ENCODE measurements at regions not wholly inside any gene's neighbourhood (a gene's known extent, or its start where the extent isn't known, plus 50 kb on each side); places are given as distances from the start of the nearest gene placed in this dataset.

DNA sequence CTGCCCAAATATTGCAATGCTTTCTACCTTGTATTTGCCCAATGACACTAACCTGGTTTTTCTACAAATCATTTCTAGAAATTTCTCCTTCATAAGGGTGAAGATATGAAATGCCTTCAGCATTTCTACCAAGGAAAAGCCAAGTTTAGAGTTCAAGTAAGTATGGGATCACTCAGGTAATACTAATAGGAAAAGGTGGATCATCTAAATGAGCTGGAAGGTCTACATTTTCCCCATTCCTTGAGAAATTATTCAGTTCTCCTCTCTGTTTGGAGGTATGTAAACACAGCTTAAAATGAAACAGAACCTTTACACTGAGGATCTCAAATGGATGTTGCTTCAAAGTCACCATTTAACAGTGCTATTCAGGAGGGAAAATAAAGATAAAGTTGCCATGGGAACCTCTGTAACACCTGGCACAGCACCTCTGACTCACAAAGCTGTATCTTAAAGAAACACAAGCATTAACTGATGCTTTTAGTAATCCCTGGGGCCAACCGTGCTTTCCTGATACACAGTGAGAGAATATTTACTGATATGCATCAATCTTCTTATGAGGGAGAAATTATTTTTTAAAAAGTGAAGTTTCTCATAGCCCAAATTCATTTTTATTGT lies 161.3 kb downstream of the DRD1 start:
- DNase-seq: no peak

DNA sequence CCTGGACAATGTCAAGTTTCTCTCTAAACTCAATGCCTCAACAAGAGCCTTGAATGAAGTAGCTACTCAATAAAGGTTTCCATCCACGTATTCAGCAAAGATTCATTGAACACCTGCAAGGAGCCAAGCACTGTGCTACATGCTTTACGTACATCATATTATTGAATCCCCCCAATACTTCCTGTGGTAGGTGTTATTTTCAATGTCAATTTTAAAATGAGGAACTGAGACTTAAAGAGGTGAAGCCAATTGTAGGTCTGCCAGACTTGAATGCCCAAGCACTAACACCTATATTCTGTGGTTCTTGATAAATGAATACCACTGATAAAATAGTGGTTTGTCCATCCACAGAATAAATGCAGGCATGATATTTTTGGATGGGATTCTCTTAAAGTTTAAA lies 162.3 kb downstream of the DRD1 start:
- no peak for DNase-seq

DNA sequence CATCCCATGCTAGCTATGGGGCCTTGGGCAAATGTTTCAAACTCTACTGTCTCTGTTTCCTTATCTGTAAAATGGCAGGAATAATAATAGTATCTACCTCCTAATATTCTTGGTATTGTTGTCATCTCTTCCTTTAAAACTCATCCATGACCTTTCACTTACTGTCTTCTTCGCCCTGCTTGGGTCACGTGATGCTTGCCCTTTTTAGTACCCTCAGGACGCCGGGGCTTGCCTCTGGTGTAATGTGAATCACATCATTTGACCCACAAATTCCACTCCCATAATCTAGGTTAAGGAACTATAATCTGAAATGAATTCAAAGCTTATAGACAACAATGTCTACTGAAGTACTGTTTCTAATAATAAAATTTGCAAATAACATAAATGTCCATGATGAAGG lies 162.7 kb downstream of the DRD1 start:
- DNase-seq: no peak

DNA sequence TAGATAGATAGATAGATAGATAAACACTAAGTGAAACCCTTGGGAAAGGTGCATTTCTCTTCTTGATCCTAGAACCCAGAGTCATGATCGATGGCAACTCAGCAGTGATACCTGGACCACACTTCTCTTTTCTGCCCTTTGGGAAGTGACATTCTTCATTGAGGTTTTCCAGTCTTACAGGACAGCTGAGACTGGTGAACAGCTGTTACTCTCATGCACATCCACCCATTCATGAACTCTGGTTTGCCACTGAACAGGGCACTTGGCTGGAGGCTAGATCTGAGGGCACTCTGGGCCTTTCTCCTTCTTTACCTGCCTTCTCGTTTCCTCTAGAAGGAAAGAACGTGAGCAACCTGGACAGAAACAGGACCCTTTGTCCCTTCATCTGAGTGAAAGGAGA lies 164.5 kb downstream of the DRD1 start:
- no peak for DNase-seq

DNA sequence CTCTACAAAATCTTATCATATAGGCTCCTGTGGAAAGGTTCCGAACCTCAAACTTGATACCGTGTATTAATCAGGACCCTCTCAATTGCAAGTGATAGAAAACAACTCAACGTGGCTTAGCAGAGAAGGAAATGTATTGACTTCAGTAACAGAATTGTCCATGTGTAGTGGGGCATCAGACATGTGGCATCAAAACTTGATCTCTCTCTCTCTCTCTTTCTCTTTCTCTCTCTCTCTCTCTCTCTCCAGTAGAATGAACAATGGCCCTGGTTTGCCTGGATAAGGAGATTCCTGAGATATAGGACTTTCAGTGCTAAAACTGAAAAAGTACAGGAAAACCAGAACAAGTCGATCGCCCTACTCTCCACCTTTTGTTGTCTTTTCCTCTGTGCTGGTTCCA lies 168.2 kb downstream of the DRD1 start:
- no peak for DNase-seq

- DNase-seq: no peak
Measured at GRCh38 chr5:175275097-175275496, 168.9 kb downstream of the DRD1 start.

DNA sequence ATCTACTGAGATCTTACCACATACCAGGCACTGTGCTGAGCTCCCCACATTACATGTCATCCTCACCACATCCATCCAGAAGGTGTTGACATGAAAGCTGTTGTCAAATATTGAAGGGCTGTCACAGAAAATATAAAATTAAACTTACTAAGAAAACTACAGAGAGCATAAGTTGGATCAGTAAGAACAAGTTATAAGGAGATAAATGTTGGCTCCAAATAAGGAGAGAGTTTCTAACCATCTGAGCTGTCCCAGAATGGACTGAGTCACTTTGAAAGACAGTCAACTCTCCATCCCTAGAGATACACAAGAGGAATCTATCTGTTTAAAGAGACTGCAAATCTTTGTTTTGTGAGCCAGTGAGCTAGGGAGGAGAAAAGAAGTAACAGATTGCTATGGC lies 169.8 kb downstream of the DRD1 start:
- no peak for DNase-seq

GRCh38 chr5:175264406-175264805 lies 179.6 kb downstream of the DRD1 start:
- no peak for DNase-seq

GRCh38 chr5:175263776-175264175 lies 180.2 kb downstream of the DRD1 start:
- no peak for DNase-seq

- DNase-seq: no peak
Measured at GRCh38 chr5:175261526-175261925, 182.5 kb downstream of the DRD1 start.

- no peak for DNase-seq
Measured at GRCh38 chr5:175261037-175261436, 182.9 kb downstream of the DRD1 start.

DNA sequence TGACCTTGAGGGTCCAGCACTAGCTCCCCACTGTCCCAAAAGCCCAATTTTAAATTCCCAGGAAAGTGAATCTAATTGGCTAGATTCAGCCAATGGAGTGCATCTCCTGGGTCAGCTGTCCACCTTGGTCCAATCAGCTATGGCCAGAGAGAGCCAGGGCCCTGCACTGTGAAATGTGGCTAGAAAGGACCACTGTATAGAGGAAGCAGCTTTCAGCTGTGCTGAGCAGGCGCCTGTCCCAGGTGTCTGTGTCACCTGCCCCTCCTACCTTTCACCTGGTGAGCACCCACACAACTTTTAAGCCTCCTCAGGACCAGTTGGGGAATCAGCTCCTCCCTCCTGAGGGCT lies 186.2 kb downstream of the DRD1 start:
- no peak for DNase-seq

GRCh38 chr5:175257128-175257846 lies 186.7 kb downstream of the DRD1 start:
- DNase-seq: no peak

DNA sequence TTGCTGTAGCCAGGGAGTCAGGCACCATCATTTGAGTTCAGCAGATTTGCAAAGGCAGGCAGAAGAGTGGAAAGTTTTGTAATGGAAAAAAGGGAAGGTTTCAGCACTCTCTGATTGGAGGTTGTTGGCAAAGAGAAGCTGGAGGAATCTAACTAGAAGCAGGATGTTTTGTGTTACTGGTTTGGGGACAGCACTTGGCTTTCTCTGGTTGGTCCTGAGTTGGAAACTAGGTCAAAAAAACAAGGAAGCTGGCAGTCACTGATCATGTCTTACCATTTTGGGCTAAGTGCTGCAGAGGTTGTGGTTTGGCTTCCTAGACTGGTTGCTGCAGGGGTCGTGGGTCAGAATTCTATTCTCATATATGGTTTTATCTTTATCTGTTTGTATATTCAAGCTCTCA lies 189.8 kb downstream of the DRD1 start:
- no peak for DNase-seq

- no peak for DNase-seq
Measured at GRCh38 chr5:175253597-175253996, 190.4 kb downstream of the DRD1 start.

- no peak for DNase-seq
Measured at GRCh38 chr5:175252234-175252805, 191.7 kb downstream of the DRD1 start.

- DNase-seq: no peak
Measured at GRCh38 chr5:175250426-175250825, 193.6 kb downstream of the DRD1 start.

GRCh38 chr5:175248416-175248905 lies 195.5 kb downstream of the DRD1 start:
- DNase-seq: no peak

DNA sequence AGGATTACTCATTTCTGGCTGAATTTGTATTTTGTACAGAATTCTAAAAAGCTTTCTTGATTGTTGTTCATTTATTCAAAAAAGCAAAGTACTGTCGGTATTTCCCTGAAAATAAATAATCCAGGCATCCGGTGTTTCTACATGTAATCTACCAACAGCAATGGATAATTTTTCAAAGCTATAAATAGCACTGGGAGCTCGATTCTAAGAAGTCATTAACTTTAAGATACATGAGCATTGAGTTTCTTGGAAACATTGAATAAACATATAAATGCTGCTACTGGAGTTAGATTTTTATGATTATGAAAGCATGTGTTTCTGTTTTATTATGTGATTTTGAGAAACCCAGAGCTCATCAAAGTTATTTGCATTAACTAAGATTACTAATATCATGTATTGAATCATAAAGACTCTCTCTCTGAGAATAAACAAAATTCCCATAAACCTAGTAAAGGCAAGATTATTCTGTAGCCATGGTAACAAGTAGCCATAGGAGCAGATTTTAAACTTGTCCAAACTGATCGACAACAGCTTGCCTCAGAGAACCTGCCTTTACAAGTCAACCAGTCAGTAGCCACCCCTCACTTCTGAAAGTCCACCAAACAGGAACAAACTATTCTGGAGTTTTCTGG lies 197.0 kb downstream of the DRD1 start:
- DNase-seq: no peak

GRCh38 chr5:175246242-175246888 lies 197.6 kb downstream of the DRD1 start:
- DNase-seq: no peak

- no peak for DNase-seq
Measured at GRCh38 chr5:175243441-175243840, 200.5 kb downstream of the DRD1 start.

- DNase-seq: no peak
Measured at GRCh38 chr5:175242207-175242606, 201.8 kb downstream of the DRD1 start.

DNA sequence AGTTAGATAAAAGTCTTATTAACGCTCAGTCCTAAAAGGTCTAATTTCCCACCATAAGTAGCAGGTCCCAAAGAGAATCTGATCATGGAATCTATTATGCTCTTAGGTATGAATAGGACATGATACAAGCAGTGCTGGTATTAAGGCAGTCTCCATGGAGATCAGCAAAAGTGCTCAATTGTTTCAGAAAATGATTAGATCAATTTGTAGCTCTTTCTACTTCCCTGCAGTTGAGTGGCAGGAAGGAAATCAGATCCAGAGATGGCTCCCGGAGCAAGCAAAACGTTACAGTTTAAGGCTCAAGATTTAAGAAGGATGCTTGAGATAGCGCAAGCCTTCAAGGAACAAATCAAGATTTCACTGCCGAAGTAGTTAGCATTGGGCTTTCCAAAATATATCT lies 205.7 kb downstream of the DRD1 start:
- no peak for DNase-seq

DNA sequence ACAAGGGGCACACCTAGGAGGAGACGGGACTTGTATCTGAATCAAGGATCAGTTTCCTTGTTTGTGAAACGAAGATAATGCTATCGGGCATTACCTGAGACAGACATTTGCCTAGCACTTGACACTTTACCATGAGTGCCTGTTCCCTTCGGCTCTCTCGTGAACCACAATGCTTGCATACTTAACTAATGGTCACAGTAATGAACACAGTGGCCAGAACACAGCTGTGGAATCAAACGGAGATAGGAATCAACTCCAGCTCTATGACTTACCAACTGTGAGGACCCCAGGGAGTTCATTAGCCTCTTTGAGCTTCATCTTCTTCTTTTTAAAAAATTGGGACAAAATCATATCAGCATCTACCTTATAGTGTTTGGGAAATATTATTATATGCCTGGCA lies 207.8 kb downstream of the DRD1 start:
- no peak for DNase-seq
